ENCODE measurements at regions not wholly inside any gene's neighbourhood (a gene's known extent, or its start where the extent isn't known, plus 50 kb on each side); places are given as distances from the start of the nearest gene placed in this dataset.

DNA sequence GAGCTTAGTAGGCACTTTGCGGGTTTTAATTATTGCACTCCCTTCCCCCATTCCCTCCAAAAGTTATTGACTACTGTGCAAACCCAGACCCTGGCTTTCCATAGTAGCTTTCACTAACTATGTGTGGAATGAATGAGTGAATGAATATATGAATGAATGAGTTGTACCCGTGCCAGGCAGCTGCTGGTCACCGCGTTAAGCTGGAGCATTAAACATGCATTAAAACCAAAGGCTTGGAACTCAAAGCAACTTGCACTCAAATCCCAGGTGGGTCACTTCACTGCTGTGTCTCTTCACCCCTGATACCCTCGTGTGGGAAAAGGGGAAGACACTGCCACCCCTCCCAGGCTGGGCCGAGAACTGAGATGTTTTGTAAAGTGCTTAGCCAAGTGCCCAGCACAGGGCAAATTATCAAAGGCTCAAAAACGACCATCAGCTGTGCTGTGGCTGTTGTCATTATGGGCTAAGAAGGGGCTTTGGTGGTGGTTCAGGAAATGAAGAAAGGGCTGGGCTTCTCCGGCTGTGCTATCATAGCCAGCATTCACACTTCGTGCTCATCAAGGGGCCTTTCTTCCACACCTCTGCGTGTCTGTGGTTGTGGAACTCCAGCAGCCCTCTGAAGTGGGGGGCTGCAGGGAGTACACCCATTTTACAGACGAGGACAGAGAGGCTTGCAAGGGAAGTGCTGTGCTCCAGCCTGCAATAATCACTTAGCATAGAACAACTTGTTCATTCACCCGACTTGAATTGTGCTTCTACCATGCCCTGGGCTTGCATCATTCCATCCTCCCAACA, 60.2 kb upstream of the STX16 start:
- Histone ChIP-seq H3K9me3 (ENCODE audit: low read depth) (no peaks in the 10 kb centered on the region), H3K4me2 (no peak overlapping the region), H3K4me3 (no peak overlapping the region), H3K27ac (no peak overlapping the region), H3K27me3 (peaks cover 10% of the 10 kb centered on the region), H2AFZ (no peak overlapping the region), H4K20me1 (ENCODE audit: insufficient read depth, poor library complexity, severe bottlenecking) (no peaks in the 10 kb centered on the region), H3K4me1 (ENCODE audit: insufficient read depth) (no peaks in the 10 kb centered on the region), H3K79me2 (no peaks in the 10 kb centered on the region), H3K36me3 (replicated peaks; ENCODE audit: insufficient read depth, low read depth) (no peaks in the 10 kb centered on the region), H3K9me2 (replicated peaks; ENCODE audit: insufficient read depth) (no peaks in the 10 kb centered on the region)
- no peak for DNase-seq (ENCODE audit: low spot score)
- TF ChIP-seq EZH2phosphoT487 (IDR thresholded peaks at IDR 0.05; ENCODE audit: low read depth, severe bottlenecking, unreplicated experiment) (no peak), CTCF (IDR thresholded peaks at IDR 0.05; ENCODE audit: poor library complexity) (no peak), EZH2 (IDR thresholded peaks at IDR 0.05; ENCODE audit: borderline replicate concordance) (no peak)
- 76% methylated on average over 12 of the region's 12 CpGs for WGBS (ENCODE audit: low lambda C conversion rate, missing lambda C conversion rate)

GRCh38 chr20:58587467-58587866, 63.6 kb upstream of the STX16 start:
- no peak overlapping the region for H3K4me3 ChIP-seq
- no peaks in the 10 kb centered on the region for H4K20me1 ChIP-seq (ENCODE audit: insufficient read depth, poor library complexity, severe bottlenecking)
- 82% methylated on average over 9 of the region's 9 CpGs for WGBS (ENCODE audit: low lambda C conversion rate, missing lambda C conversion rate)
- H3K79me2 ChIP-seq: no peaks in the 10 kb centered on the region
- no peaks in the 10 kb centered on the region for H3K9me2 ChIP-seq (replicated peaks; ENCODE audit: insufficient read depth)
- no peaks in the 10 kb centered on the region for H3K9me3 ChIP-seq (ENCODE audit: low read depth)
- no peaks in the 10 kb centered on the region for H3K36me3 ChIP-seq (replicated peaks; ENCODE audit: insufficient read depth, low read depth)
- no peak for TF ChIP-seq EZH2phosphoT487 (IDR thresholded peaks at IDR 0.05; ENCODE audit: low read depth, severe bottlenecking, unreplicated experiment)
- H3K4me1 ChIP-seq (ENCODE audit: insufficient read depth): no peaks in the 10 kb centered on the region
- no peak for DNase-seq (ENCODE audit: low spot score)
- H3K27me3 ChIP-seq: no peaks in the 10 kb centered on the region
- H2AFZ ChIP-seq: no peak overlapping the region
- H3K27ac ChIP-seq: no peak overlapping the region
- H3K4me2 ChIP-seq: no peak overlapping the region

DNA sequence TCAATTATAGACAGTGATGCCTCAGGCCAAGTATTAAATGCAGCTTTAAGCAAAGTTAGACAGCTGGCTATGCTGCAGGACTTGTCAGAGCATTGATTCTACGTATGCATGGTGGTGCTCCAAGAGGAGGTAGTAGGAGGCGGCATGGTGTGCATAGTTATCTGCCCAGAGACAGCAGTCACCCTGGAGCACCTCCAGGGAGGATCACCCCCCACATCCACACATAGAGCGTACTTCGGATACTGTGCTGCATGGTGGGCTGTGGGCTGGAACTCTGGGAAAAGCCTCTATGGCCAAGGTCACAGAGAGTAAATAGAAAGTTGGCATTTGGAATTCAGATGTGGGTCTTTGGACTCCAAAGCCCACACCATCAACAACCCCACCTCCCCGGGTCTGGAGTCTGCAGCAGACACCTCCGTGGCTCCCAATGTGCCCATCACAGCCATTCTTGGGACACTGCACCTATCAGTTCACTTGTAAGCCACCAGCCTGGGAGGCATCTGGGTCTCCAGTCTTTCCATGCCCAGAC, 64.5 kb upstream of the STX16 start:
- TF ChIP-seq CTCF (IDR thresholded peaks at IDR 0.05; ENCODE audit: poor library complexity) (no peak), EZH2phosphoT487 (IDR thresholded peaks at IDR 0.05; ENCODE audit: low read depth, severe bottlenecking, unreplicated experiment) (no peak), EZH2 (IDR thresholded peaks at IDR 0.05; ENCODE audit: borderline replicate concordance) (no peak)
- Histone ChIP-seq H3K4me2 (no peak overlapping the region), H2AFZ (no peak overlapping the region), H3K79me2 (no peaks in the 10 kb centered on the region), H3K9me3 (ENCODE audit: low read depth) (no peaks in the 10 kb centered on the region), H3K27me3 (no peaks in the 10 kb centered on the region), H4K20me1 (ENCODE audit: insufficient read depth, poor library complexity, severe bottlenecking) (no peaks in the 10 kb centered on the region), H3K4me1 (ENCODE audit: insufficient read depth) (no peaks in the 10 kb centered on the region), H3K27ac (no peak overlapping the region), H3K36me3 (replicated peaks; ENCODE audit: insufficient read depth, low read depth) (no peaks in the 10 kb centered on the region), H3K4me3 (no peak overlapping the region), H3K9me2 (replicated peaks; ENCODE audit: insufficient read depth) (no peaks in the 10 kb centered on the region)
- no peak for DNase-seq (ENCODE audit: low spot score)
- 77% methylated on average over 6 of the region's 6 CpGs for WGBS (ENCODE audit: low lambda C conversion rate, missing lambda C conversion rate)

- H3K79me2 ChIP-seq: no peaks in the 10 kb centered on the region
- H3K9me3 ChIP-seq (ENCODE audit: low read depth): no peaks in the 10 kb centered on the region
- H3K36me3 ChIP-seq (replicated peaks; ENCODE audit: insufficient read depth, low read depth): no peaks in the 10 kb centered on the region
- 69% methylated on average over 8 of the region's 8 CpGs for WGBS (ENCODE audit: low lambda C conversion rate, missing lambda C conversion rate)
- H3K4me1 ChIP-seq (ENCODE audit: insufficient read depth): no peaks in the 10 kb centered on the region
- no peak overlapping the region for H2AFZ ChIP-seq
- H3K27me3 ChIP-seq: no peaks in the 10 kb centered on the region
- no peak for TF ChIP-seq EZH2 (IDR thresholded peaks at IDR 0.05; ENCODE audit: borderline replicate concordance)
- no peak for TF ChIP-seq EZH2phosphoT487 (IDR thresholded peaks at IDR 0.05; ENCODE audit: low read depth, severe bottlenecking, unreplicated experiment)
- no peak for TF ChIP-seq CTCF (IDR thresholded peaks at IDR 0.05; ENCODE audit: poor library complexity)
- no peaks in the 10 kb centered on the region for H3K9me2 ChIP-seq (replicated peaks; ENCODE audit: insufficient read depth)
- no peak overlapping the region for H3K4me3 ChIP-seq
- DNase-seq (ENCODE audit: low spot score): no peak
- no peaks in the 10 kb centered on the region for H4K20me1 ChIP-seq (ENCODE audit: insufficient read depth, poor library complexity, severe bottlenecking)
- no peak overlapping the region for H3K4me2 ChIP-seq
- H3K27ac ChIP-seq: no peak overlapping the region
Measured at GRCh38 chr20:58585753-58586540, 65.1 kb upstream of the STX16 start.
